Erythroblast (primary cell): ENCODE measurements at regions not wholly inside any gene's neighbourhood (a gene's known extent, or its start where the extent isn't known, plus 50 kb on each side); places are given as distances from the start of the nearest gene placed in this dataset.

Experiments
- DNase-seq, 2 experiments: peaks; one replicate each; lab custom pipeline; 2025; lab: John Stamatoyannopoulos, UW
- GATA1 ChIP-seq: IDR thresholded peaks from 2 replicates; pipeline ENCODE4 v1.6.1; 2011; ENCODE audit warnings: low read depth, mild to moderate bottlenecking, control low read depth, low read length, moderate library complexity
- POLR2A ChIP-seq: IDR thresholded peaks from 2 replicates; pipeline ENCODE4 v1.6.1; 2011; ENCODE audit warnings: mild to moderate bottlenecking, low read length

DNA sequence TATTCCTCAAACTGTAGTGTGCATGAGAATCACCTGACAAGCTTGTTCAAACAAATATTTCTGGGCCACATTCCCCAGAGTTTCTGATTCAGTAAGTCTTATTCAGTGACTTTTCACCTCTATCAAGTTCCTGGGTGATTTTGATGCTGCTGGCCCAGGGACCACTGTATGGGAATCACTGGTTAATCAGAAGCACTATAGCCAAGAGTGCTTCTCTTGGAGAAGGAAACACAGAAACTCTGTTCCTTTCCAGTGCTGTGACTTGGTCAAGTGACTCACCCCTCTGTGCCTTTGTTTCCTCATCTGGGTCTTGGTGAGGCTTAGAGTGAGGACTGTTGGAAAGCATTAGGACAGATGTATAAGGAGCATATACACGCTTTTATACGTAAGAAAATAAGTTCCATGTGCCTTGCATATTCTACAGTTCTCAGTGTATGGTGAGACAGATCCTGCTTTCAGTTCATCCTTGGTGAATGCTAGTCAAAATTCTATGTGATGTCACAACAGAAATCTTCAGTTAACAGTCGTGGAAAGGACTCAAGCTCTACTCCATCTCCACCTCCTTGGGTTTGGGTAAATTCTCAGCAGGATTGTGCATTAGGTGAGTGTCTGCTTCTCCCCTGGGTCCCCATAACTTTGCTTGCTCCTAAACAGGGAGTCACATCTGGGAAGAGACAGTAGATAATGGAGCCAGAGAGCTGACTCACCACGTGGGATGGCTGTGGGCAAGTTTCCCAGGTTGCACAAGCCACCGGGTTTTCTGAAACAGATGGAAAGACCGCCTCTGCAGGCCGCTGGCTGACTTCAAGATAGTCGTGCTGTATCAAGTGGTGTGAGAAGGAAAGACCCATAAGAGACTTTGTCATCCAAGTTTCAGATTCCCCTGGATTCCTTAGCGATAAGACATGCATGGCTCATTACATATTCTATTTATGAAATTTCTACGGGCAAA is 117.0 kb downstream of the NXNL2 start:
- no peak for DNase-seq
- TF ChIP-seq POLR2A (no peak), GATA1 (no peak)

GRCh38 chr9:88652876-88653275 is 117.9 kb downstream of the NXNL2 start:
- no peak for DNase-seq
- TF ChIP-seq POLR2A (no peak), GATA1 (no peak)

GRCh38 chr9:88653406-88653805 is 118.4 kb downstream of the NXNL2 start:
- DNase-seq, result no peak

GRCh38 chr9:88653911-88654310 is 118.9 kb downstream of the NXNL2 start:
- TF ChIP-seq POLR2A (no peak), GATA1 (no peak)
- DNase-seq, result no peak

More at GRCh38 chr9:88653406-88653805, 118.4 kb downstream of the NXNL2 start:
- TF ChIP-seq GATA1, result no peak
- TF ChIP-seq POLR2A, result no peak

DNA sequence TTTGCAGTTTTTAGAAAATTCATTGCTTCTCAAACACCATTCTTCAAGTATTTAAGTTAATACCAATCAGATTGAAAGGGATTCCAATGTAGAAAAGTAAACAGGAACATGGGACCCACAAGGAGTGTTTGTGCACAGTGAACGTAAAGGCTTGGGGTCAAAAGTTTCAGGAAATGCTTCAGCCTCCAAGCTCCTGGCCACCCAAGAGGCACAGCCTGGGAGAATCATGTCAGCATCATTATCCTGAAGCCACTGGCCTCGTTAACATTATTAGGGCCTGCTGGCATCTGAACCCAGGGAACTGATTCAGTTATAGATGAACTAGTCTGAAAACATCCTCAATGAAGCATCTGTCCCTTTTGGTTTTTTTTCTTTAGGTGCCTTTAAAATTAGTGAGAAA is 122.9 kb downstream of the NXNL2 start:
- DNase-seq, result no peak
- TF ChIP-seq POLR2A (no peak), GATA1 (no peak)

GRCh38 chr9:88658311-88658822 is 123.4 kb downstream of the NXNL2 start:
- DNase-seq, result no peak
- TF ChIP-seq GATA1 (no peak), POLR2A (no peak)

DNA sequence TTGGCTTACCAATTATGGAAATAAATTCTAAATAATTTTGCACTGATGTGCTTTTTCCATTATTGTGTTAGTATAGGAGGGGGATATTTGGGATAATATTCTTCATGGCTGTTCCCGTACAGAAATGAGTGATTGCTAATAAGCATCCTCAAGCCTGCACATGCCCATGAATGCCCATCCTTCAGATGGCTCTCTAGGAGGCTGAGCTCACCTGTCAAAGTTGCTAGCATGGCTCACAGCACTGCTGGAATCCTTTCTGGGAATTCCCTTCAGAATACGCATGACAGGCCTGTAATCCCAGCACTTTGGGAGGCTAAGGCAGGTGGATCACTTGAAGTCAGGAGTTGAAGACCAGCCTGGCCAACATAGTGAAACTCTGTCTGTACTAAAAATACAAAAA is 124.1 kb downstream of the NXNL2 start:
- no peak for DNase-seq
- TF ChIP-seq GATA1 (no peak), POLR2A (no peak)

GRCh38 chr9:88660611-88661010 is 125.6 kb downstream of the NXNL2 start:
- DNase-seq, result peak in 1 of 2 experiments; percentile 12
- no peak for TF ChIP-seq POLR2A

- no peak for DNase-seq
- no peak for TF ChIP-seq POLR2A
- no peak for TF ChIP-seq GATA1
These were observed 126.8 kb downstream of the NXNL2 start for GRCh38 chr9:88661759-88662158.

- TF ChIP-seq GATA1, result no peak
- TF ChIP-seq POLR2A, result no peak
These were observed 128.9 kb downstream of the NXNL2 start for GRCh38 chr9:88663771-88664419.

GRCh38 chr9:88664773-88665172 is 129.8 kb downstream of the NXNL2 start:
- DNase-seq, result no peak

More at GRCh38 chr9:88663771-88664419, 128.9 kb downstream of the NXNL2 start:
- no peak for DNase-seq

DNA sequence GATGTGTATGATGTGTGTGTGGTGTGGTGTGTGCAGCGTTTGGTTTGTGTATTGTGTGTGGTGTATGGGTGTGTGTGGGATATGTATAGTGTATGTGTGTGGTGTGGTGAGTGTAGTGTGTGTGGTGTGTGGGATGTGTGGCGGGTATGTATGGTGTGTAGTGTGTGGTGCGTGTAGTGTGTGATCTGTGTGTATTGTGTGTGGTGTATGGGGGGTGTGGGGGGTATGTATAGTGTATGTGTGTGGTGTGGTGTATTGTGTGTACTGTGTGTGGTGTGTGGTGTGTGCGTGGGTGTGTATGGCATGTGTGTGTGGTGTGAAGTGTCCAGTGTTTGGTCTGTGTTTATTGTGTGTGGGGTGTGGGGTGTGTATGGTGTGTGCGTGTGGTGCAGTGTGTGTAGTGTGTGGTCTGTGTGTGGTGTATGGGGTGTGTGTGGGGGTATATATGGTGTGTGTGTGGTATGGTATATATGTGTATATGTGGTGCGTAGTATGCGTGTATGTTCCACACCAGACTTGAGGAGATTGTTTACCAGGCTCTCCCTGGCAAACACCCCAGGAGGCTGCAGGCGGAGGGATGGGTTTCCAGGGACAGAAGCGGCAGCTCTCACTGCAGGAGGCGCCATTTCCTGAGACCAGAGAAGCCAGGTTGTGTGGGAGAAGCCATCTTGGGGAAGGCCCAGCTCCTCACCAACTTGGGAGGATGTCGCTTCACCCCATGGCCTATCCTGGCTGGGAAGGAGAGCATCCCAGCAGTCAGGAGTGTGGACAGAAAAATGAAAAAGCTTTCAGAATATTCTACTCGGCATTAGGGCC is 138.1 kb downstream of the NXNL2 start:
- no peak for DNase-seq
- TF ChIP-seq GATA1 (no peak), POLR2A (no peak)

More at GRCh38 chr9:88664773-88665172, 129.8 kb downstream of the NXNL2 start:
- TF ChIP-seq GATA1 (no peak), POLR2A (no peak)

DNA sequence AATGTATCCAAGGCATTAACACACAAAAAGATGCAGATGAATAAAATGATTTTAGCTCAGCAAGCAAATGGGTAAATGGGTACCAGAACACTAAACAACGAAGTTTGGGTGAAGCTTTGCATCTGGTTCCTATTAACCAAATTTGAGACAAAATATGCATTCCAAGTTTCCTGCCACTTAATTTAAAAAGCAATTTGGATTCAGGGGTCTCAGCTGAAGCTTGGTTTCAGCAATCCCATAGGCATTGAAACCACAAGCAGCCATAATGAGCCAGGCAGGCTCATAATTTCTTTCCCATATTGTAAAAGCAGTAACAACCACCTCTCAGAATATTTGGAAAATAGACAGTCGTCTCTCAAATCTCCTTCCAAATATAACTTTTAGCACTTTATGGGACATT is 138.9 kb downstream of the NXNL2 start:
- no peak for TF ChIP-seq GATA1
- no peak for TF ChIP-seq POLR2A
- DNase-seq, result no peak
